Loucy (cell line): ENCODE measurements at regions not wholly inside any gene's neighbourhood (a gene's known extent, or its start where the extent isn't known, plus 50 kb on each side); places are given as distances from the start of the nearest gene placed in this dataset.

Source experiments
- H2AFZ ChIP-seq: fragments of 200-600 bp; sonication (generic); 2 replicates; pipeline ENCODE4 v1.6.0; 2016; ENCODE audit warnings: antibody characterized with exemption, mild to moderate bottlenecking, low read length, moderate library complexity
- H3F3A ChIP-seq: fragments of 200-600 bp; 2 replicates; pipeline ENCODE4 v1.6.0; 2016; ENCODE audit warnings: antibody characterized with exemption, low read depth, mild to moderate bottlenecking
- H3K27me3 ChIP-seq: fragments of 200-600 bp; sonication (generic); 2 replicates; pipeline ENCODE4 v1.6.1; 2014; ENCODE audit warnings: low read length, mild to moderate bottlenecking; ENCODE audit not compliant: insufficient read depth, poor library complexity, severe bottlenecking
- H3K36me3 ChIP-seq: fragments of 200-600 bp; sonication (generic); 2 replicates; pipeline ENCODE4 v1.6.1; 2016; ENCODE audit warnings: low read length; ENCODE audit not compliant: insufficient read depth
- H3K4me1 ChIP-seq: fragments of 200-600 bp; sonication (generic); 2 replicates; pipeline ENCODE4 v1.5.1; 2014; ENCODE audit warnings: low read length, mild to moderate bottlenecking; ENCODE audit not compliant: insufficient read depth, poor library complexity, severe bottlenecking
- H3K4me2 ChIP-seq: fragments of 200-600 bp; sonication (generic); 2 replicates; pipeline ENCODE4 v1.6.0; 2014; ENCODE audit warnings: antibody characterized with exemption, low read length, low read depth, mild to moderate bottlenecking; ENCODE audit not compliant: poor library complexity, severe bottlenecking
- H3K4me3 ChIP-seq: fragments of 200-600 bp; sonication (generic); 2 replicates; pipeline ENCODE4 v1.5.1; 2014; ENCODE audit warnings: low read length, mild to moderate bottlenecking, mixed read lengths; ENCODE audit not compliant: poor library complexity, severe bottlenecking
- H3K79me2 ChIP-seq: fragments of 200-600 bp; sonication (generic); 2 replicates; pipeline ENCODE4 v1.6.1; 2014; ENCODE audit warnings: low read length; ENCODE audit not compliant: insufficient read depth
- H3K9ac ChIP-seq: fragments of 200-600 bp; sonication (generic); 2 replicates; pipeline ENCODE4 v1.6.0; 2014; ENCODE audit warnings: mild to moderate bottlenecking, low read depth, low read length, moderate library complexity; ENCODE audit not compliant: poor library complexity, severe bottlenecking
- H3K9me2 ChIP-seq: fragments of 200-600 bp; sonication (generic); replicated peaks from 2 replicates; pipeline ENCODE4 v1.6.1; 2016; ENCODE audit warnings: low read depth, low read length, mixed read lengths
- H3K9me3 ChIP-seq: fragments of 200-600 bp; sonication (generic); 2 replicates; pipeline ENCODE4 v1.6.1; 2014; ENCODE audit warnings: mild to moderate bottlenecking, antibody characterized with exemption, low read length, low read depth; ENCODE audit not compliant: insufficient read depth
- H4K20me1 ChIP-seq: fragments of 200-600 bp; sonication (generic); 2 replicates; pipeline ENCODE4 v1.6.0; 2014; ENCODE audit warnings: antibody characterized with exemption, low read length, mild to moderate bottlenecking; ENCODE audit not compliant: insufficient read depth, poor library complexity, severe bottlenecking
- EZH2phosphoT487 ChIP-seq: fragments of 200-600 bp; IDR thresholded peaks from 2 replicates; pipeline ENCODE4 v1.6.1; 2018; ENCODE audit warnings: antibody characterized with exemption, mild to moderate bottlenecking, moderate library complexity, borderline replicate concordance
- TF ChIP-seq, protein P1 (sequence below): fragments of 200-600 bp; sonication (generic); conservative IDR thresholded peaks from 2 replicates; pipeline ENCODE4 v1.5.1; 2014; ENCODE audit warnings: mild to moderate bottlenecking, antibody characterized with exemption, low read length

DNA sequence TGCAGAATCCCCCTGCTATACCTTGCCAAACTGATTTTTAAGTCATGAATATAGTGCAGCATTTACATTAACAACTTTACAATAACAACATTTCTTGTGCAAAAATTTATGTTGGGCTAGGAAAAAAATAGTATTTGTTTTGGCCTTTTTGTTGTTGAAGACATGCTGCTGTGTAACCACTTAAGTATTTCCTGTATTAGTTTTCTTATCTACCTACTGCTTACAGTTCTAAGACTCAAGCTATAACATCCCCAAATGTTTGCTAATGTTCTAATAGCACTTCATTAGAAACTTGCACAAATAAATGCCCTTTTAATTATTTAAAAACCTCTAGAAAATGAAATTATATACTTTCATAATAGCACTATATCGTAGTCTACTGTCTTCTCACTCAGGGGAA is 154.3 kb upstream of the DOCK10 start:
- H3F3A ChIP-seq = no peaks in the 10 kb centered on the region
- H3K4me2 ChIP-seq = no peak overlapping the region
- no peaks in the 10 kb centered on the region for H3K36me3 ChIP-seq
- H3K9me3 ChIP-seq = no peaks in the 10 kb centered on the region
- no peaks in the 10 kb centered on the region for H3K9me2 ChIP-seq
- H4K20me1 ChIP-seq = no peaks in the 10 kb centered on the region
- H3K9ac ChIP-seq = no peak overlapping the region
- no peak overlapping the region for H3K4me3 ChIP-seq
- no peaks in the 10 kb centered on the region for H3K27me3 ChIP-seq
- TF ChIP-seq, protein P1, sequence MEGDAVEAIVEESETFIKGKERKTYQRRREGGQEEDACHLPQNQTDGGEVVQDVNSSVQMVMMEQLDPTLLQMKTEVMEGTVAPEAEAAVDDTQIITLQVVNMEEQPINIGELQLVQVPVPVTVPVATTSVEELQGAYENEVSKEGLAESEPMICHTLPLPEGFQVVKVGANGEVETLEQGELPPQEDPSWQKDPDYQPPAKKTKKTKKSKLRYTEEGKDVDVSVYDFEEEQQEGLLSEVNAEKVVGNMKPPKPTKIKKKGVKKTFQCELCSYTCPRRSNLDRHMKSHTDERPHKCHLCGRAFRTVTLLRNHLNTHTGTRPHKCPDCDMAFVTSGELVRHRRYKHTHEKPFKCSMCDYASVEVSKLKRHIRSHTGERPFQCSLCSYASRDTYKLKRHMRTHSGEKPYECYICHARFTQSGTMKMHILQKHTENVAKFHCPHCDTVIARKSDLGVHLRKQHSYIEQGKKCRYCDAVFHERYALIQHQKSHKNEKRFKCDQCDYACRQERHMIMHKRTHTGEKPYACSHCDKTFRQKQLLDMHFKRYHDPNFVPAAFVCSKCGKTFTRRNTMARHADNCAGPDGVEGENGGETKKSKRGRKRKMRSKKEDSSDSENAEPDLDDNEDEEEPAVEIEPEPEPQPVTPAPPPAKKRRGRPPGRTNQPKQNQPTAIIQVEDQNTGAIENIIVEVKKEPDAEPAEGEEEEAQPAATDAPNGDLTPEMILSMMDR = no peak
- no peak for TF ChIP-seq EZH2phosphoT487
- no peak overlapping the region for H2AFZ ChIP-seq
- H3K4me1 ChIP-seq = no peaks in the 10 kb centered on the region
- no peaks in the 10 kb centered on the region for H3K79me2 ChIP-seq

DNA sequence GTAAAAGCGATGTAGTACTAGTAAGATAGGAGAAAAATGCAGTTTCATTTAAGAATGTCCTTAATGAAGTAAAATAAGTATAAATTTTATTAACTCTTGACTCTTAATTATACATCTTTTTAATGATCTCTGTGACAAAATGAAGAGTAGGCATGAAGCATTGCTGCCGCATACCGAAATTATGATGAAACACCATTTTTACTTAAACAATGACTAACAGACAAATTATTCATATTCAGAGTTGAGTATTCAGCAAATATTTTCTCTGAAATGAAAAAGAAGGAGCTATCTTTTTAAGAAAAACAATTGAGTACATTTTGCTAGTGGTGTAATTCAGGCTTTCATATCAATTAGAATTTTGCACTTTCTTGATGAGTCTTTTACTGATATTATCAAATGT is 150.6 kb upstream of the DOCK10 start:
- no peak for TF ChIP-seq EZH2phosphoT487
- TF ChIP-seq, protein P1 = no peak
- H3K9me2 ChIP-seq = no peaks in the 10 kb centered on the region
- H3F3A ChIP-seq = no peaks in the 10 kb centered on the region
- no peaks in the 10 kb centered on the region for H3K27me3 ChIP-seq
- no peak overlapping the region for H3K4me2 ChIP-seq
- no peak overlapping the region for H3K9ac ChIP-seq
- H3K79me2 ChIP-seq = no peaks in the 10 kb centered on the region
- no peaks in the 10 kb centered on the region for H3K9me3 ChIP-seq
- H3K4me3 ChIP-seq = no peak overlapping the region
- H3K36me3 ChIP-seq = no peaks in the 10 kb centered on the region
- H4K20me1 ChIP-seq = no peaks in the 10 kb centered on the region
- H3K4me1 ChIP-seq = no peaks in the 10 kb centered on the region
- H2AFZ ChIP-seq = no peak overlapping the region

DNA sequence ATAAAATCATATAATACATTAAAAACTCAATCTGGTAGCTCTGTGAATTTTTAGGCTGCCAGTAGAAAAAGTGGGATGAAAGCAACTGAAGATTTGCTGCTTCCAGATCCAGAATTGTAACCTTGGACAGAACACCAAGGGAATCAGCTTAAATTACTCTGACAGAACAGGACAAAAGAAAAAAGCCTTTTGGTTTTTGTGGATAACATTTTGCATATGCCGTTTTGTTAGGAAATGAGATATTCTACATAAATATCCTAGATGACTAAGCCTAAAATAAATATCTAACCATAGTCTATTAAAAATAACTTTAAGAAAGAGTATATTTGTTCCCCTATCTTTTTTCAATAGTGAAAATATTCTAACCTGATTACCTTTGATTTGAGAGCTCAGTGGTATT is 148.7 kb upstream of the DOCK10 start:
- no peak overlapping the region for H3K4me3 ChIP-seq
- no peak overlapping the region for H3K4me2 ChIP-seq
- H2AFZ ChIP-seq = no peak overlapping the region
- H3K27me3 ChIP-seq = no peaks in the 10 kb centered on the region
- no peak for TF ChIP-seq EZH2phosphoT487
- TF ChIP-seq, protein P1 = no peak
- no peaks in the 10 kb centered on the region for H4K20me1 ChIP-seq
- H3F3A ChIP-seq = no peaks in the 10 kb centered on the region
- H3K4me1 ChIP-seq = no peaks in the 10 kb centered on the region
- H3K36me3 ChIP-seq = no peaks in the 10 kb centered on the region
- no peaks in the 10 kb centered on the region for H3K9me3 ChIP-seq
- no peaks in the 10 kb centered on the region for H3K79me2 ChIP-seq
- H3K9ac ChIP-seq = no peak overlapping the region
- H3K9me2 ChIP-seq = no peaks in the 10 kb centered on the region
